Testis (tissue), 2 donors: ENCODE measurements at regions not wholly inside any gene's neighbourhood (a gene's known extent, or its start where the extent isn't known, plus 50 kb on each side); places are given as distances from the start of the nearest gene placed in this dataset.

ENCODE experiments used
- CTCF ChIP-seq, 3 experiments: fragments of 450-650 bp in 2 of 3; fragments of 200-600 bp in 1 of 3; sonication (generic) in 1 of 3; IDR thresholded peaks; one replicate each; pipeline ENCODE4 v1.5.1; 2016 to 2019; ENCODE audit warnings: antibody characterized with exemption in 3 of 3, mild to moderate bottlenecking in 2 of 3, moderate library complexity in 1 of 3
- POLR2A ChIP-seq: fragments of 450-650 bp; IDR thresholded peaks from one replicate; pipeline ENCODE4 v1.6.1; 2017; ENCODE audit warnings: antibody characterized with exemption, mild to moderate bottlenecking, moderate library complexity

GRCh38 chr6:44708208-44708607 is 320.7 kb downstream of the CDC5L start:
- TF ChIP-seq CTCF (IDR thresholded peaks at IDR 0.05) (no peak), POLR2A (no peak)
